Esophagus muscularis mucosa (tissue), 4 donors: ENCODE measurements at regions not wholly inside any gene's neighbourhood (a gene's known extent, or its start where the extent isn't known, plus 50 kb on each side); places are given as distances from the start of the nearest gene placed in this dataset.

Source experiments
- DNase-seq: peaks from one replicate; pipeline ENCODE4 v3.0.0-alpha.2; 2017; ENCODE audit errors: extremely low spot score
- H3K27ac ChIP-seq, 4 donors: fragments of 200-600 bp; sonication (generic); replicated peaks in 1 of 4; 1 replicate in 3 of 4; 2 replicates in 1 of 4; pipeline ENCODE4 v1.5.1; 2016 to 2019; ENCODE audit warnings: mild to moderate bottlenecking in 1 of 4
- H3K27me3 ChIP-seq, 4 donors: fragments of 200-600 bp; sonication (generic); one replicate each; pipeline versions ENCODE4 v1.5.1 to v1.6.0; 2016 to 2019
- H3K36me3 ChIP-seq, 4 donors: fragments of 200-600 bp; sonication (generic); one replicate each; pipeline ENCODE4 v1.5.1; 2016 to 2019
- H3K4me1 ChIP-seq, 4 donors: fragments of 200-600 bp; sonication (generic); one replicate each; pipeline ENCODE4 v1.5.1; 2016 to 2019
- H3K4me3 ChIP-seq, 4 donors: fragments of 200-600 bp; sonication (generic); 1 replicate in 2 of 4; 2 replicates in 2 of 4; pipeline ENCODE4 v1.5.1; 2016 to 2019; ENCODE audit warnings: mild to moderate bottlenecking in 4 of 4, moderate library complexity in 1 of 4
- H3K9me3 ChIP-seq, 4 donors: fragments of 200-600 bp; sonication (generic); 1 replicate in 3 of 4; 2 replicates in 1 of 4; pipeline ENCODE4 v1.5.1; 2016 to 2019
- EP300 ChIP-seq: sonication (generic); formaldehyde crosslinking; IDR thresholded peaks from one replicate; pipeline ENCODE4 v1.6.1; 2017; ENCODE audit warnings: antibody characterized with exemption
- POLR2A ChIP-seq: fragments of 450-650 bp; IDR thresholded peaks from one replicate; pipeline ENCODE4 v1.6.1; 2017; ENCODE audit warnings: antibody characterized with exemption, moderate library complexity, mild to moderate bottlenecking, low read depth
- POLR2AphosphoS5 ChIP-seq, 2 donors: sonication (generic); formaldehyde crosslinking; IDR thresholded peaks; one replicate each; pipeline ENCODE4 v1.6.1; 2017; ENCODE audit warnings: antibody characterized with exemption in 2 of 2
- WGBS: methylation state at CpG from one replicate; pipeline ENCODE4 v1.1.5; 2018; 5-methylcytosine and 5-hydroxymethylcytosine counted together
- intact Hi-C: fragments of 100-400 bp; cut with DNase I; formaldehyde crosslinking; loops from one replicate; pipeline ENCODE4 v1.15.1; 2023
- TF ChIP-seq, protein P1 (sequence below), 3 experiments: fragments of 200-600 bp in 2 of 3; fragments of 450-650 bp in 1 of 3; sonication (generic) in 2 of 3; IDR thresholded peaks; one replicate each; pipeline ENCODE4 v1.5.1; 2017 to 2019; ENCODE audit warnings: antibody characterized with exemption in 3 of 3, mild to moderate bottlenecking in 2 of 3, moderate library complexity in 1 of 3

DNA sequence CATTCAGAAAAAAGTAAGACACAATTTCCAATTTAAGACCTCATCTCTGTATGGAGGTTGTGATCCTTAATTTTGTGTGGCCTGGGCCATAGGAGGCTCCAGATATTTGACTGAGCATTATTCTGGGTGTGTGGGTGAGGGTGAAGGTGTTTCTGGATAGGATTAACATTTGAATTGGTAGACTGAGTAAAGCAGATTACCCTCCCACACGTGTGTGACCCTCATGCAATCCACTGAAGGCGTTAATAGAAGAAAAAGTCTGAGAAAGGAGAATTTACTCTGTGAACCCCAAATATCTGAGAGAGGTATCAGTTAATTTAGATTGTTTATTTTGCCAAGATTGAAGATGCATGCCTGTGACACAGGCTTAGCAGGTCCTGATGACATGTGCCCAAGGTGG, 328.0 kb upstream of the POT1 start:
- intact Hi-C loops, result no loop called here
- no peak overlapping the region for H3K4me3 ChIP-seq
- no peaks in the 10 kb centered on the region for H3K27me3 ChIP-seq
- no peaks in the 10 kb centered on the region for H3K4me1 ChIP-seq
- DNase-seq, result no peak
- no peak overlapping the region for H3K27ac ChIP-seq
- 80% methylated on average over 2 of the region's 2 CpGs for WGBS
- no peaks in the 10 kb centered on the region for H3K9me3 ChIP-seq
- H3K36me3 ChIP-seq, result no peaks in the 10 kb centered on the region
- no peak for TF ChIP-seq POLR2A
- TF ChIP-seq, protein P1, sequence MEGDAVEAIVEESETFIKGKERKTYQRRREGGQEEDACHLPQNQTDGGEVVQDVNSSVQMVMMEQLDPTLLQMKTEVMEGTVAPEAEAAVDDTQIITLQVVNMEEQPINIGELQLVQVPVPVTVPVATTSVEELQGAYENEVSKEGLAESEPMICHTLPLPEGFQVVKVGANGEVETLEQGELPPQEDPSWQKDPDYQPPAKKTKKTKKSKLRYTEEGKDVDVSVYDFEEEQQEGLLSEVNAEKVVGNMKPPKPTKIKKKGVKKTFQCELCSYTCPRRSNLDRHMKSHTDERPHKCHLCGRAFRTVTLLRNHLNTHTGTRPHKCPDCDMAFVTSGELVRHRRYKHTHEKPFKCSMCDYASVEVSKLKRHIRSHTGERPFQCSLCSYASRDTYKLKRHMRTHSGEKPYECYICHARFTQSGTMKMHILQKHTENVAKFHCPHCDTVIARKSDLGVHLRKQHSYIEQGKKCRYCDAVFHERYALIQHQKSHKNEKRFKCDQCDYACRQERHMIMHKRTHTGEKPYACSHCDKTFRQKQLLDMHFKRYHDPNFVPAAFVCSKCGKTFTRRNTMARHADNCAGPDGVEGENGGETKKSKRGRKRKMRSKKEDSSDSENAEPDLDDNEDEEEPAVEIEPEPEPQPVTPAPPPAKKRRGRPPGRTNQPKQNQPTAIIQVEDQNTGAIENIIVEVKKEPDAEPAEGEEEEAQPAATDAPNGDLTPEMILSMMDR (IDR thresholded peaks at IDR 0.05), result no peak
- no peak for TF ChIP-seq POLR2AphosphoS5 (IDR thresholded peaks at IDR 0.05)
- no peak for TF ChIP-seq EP300

DNA sequence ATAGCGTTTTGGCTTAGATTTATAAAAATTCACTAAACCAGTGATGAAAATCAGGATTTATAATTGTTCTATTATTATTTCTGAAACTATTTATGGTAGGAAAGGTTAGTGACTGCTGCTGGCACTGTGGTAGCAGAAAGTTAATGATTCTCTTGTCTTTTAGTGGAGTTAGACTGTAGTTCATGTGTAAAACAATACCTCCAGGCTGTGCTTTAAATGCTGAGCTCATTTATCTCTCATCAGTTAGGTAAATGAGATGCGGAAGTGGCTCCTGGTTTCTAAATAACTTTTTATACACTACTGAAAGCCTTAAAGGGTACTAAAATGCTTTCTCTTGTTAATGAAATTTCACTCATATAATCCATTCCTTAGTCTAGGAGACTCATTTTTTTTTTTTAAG, 326.8 kb upstream of the POT1 start:
- no peak for DNase-seq
- H3K4me3 ChIP-seq, result no peak overlapping the region
- H3K27ac ChIP-seq, result no peak overlapping the region
- TF ChIP-seq EP300 (no peak), POLR2A (no peak), POLR2AphosphoS5 (IDR thresholded peaks at IDR 0.05) (no peak)
- TF ChIP-seq, protein P1 (IDR thresholded peaks at IDR 0.05), result no peak
- no peaks in the 10 kb centered on the region for H3K4me1 ChIP-seq
- no peaks in the 10 kb centered on the region for H3K27me3 ChIP-seq
- intact Hi-C loops, result no loop called here
- 75% methylated on average over 2 of the region's 2 CpGs for WGBS
- no peaks in the 10 kb centered on the region for H3K36me3 ChIP-seq
- no peaks in the 10 kb centered on the region for H3K9me3 ChIP-seq

DNA sequence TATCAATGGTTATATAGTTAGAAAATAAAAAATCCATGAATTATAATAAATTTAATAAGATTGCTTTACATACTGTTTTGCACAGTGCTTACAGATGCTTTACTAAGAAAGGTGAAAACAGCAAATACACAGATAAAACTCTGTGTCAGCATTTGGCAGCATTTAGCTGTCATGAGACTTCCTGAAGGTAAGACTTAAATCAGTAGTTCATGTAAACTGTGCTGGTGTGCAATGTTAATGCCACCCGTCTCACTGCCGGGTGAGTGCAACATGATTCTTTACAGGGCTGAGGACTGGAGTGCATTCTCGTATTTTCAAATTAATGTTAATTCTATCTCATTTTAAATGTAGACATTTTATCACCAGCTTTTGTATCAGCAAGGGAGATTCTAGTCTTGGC, 326.2 kb upstream of the POT1 start:
- Histone ChIP-seq H3K27me3 (no peaks in the 10 kb centered on the region), H3K27ac (no peak overlapping the region), H3K9me3 (no peaks in the 10 kb centered on the region), H3K4me3 (no peak overlapping the region), H3K4me1 (no peaks in the 10 kb centered on the region), H3K36me3 (no peaks in the 10 kb centered on the region)
- TF ChIP-seq POLR2A, result no peak
- 39% methylated on average over 3 of the region's 3 CpGs for WGBS
- intact Hi-C loops, result no loop called here
- no peak for DNase-seq

DNA sequence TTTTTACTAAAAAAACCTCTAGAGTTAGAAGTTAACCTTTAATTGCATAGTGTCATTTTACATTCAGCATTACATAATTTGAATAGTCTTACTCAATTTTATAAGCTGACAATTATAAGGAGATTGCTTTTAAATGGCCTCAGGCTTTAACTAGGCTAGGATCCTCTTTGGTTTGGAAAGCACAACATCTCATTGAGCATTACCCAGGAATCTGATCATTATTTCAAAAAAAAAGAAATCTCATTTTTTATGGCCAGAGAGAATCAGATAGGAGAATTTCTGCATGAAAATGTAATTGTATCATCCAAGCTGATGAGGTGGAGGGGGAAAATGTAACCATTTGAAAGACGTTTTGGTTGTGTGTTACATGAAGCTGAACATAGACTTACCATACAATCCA, 324.9 kb upstream of the POT1 start:
- no peaks in the 10 kb centered on the region for H3K4me1 ChIP-seq
- no peaks in the 10 kb centered on the region for H3K36me3 ChIP-seq
- H3K27me3 ChIP-seq, result no peaks in the 10 kb centered on the region
- DNase-seq, result no peak
- intact Hi-C loops, result no loop called here
- 59% methylated on average over 1 of the region's 1 CpG for WGBS
- TF ChIP-seq POLR2AphosphoS5 (IDR thresholded peaks at IDR 0.05) (no peak), EP300 (no peak), POLR2A (no peak)
- TF ChIP-seq, protein P1 (IDR thresholded peaks at IDR 0.05), result no peak
- H3K9me3 ChIP-seq, result no peaks in the 10 kb centered on the region
- no peak overlapping the region for H3K27ac ChIP-seq
- H3K4me3 ChIP-seq, result no peak overlapping the region

DNA sequence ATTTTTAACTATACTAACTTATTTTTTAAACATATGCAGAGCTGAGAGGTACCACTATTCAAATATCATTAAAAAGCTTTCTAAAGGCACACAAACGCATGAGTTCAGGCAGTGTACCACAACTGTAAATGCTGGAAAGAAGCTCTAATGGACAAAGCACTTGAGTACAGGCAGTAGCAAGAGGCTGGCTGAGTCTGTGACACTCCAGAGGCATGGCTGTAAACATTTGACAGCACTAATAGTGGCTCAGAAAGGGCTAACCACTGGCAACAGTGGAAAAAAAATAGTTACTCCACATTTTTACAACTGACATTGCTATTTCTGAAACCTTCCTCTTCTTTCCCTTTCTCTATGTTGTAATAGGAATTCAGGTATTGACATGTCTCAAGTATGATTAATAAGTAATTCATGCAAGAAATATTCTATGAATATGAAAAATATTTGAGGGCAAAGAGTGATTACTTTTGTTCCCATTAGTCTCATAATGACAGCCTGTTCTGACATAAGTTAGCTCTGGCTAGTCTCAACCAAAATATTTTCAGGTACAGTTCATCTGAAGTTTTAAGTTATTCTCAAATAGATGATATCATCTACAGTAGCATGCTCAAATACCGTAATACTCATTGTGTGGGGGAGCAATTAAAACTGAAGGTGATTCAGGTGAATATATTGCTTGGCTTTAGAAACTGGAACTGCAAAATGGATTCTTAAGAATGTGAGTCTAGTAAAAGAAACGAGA, 324.0 kb upstream of the POT1 start:
- H3K4me3 ChIP-seq, result no peak overlapping the region
- no peak overlapping the region for H3K27ac ChIP-seq
- H3K27me3 ChIP-seq, result no peaks in the 10 kb centered on the region
- no peak for DNase-seq
- no peaks in the 10 kb centered on the region for H3K4me1 ChIP-seq
- H3K36me3 ChIP-seq, result no peaks in the 10 kb centered on the region
- no peaks in the 10 kb centered on the region for H3K9me3 ChIP-seq
- TF ChIP-seq EP300 (no peak), POLR2AphosphoS5 (IDR thresholded peaks at IDR 0.05) (no peak), POLR2A (no peak)
- TF ChIP-seq, protein P1 (IDR thresholded peaks at IDR 0.05), result no peak
- WGBS, result 56% methylated on average over 3 of the region's 3 CpGs
- intact Hi-C loops, result no loop called here
